Mesothelial cell of epicardium (in vitro differentiated cells): ENCODE measurements at regions not wholly inside any gene's neighbourhood (a gene's known extent, or its start where the extent isn't known, plus 50 kb on each side); places are given as distances from the start of the nearest gene placed in this dataset.
"Not testable (repeated sequence)": the region's sequence is repeated elsewhere in the genome, so short reads cannot be mapped to it uniquely, and the experiment has no call there.

Source experiments
- DNase-seq, 2 experiments: peaks; one replicate each; pipeline ENCODE4 v3.0.0; 2021; ENCODE audit warnings: low spot score in 2 of 2; ENCODE audit not compliant: unreplicated experiment in 2 of 2
- H3K27ac Mint-ChIP-seq: 2 replicates; pipeline ENCODE4 v1.8.0; 2021; ENCODE audit warnings: mixed read lengths
- H3K27me3 Mint-ChIP-seq: 2 replicates; pipeline ENCODE4 v1.8.0; 2021; ENCODE audit warnings: low read depth, mixed read lengths
- H3K36me3 Mint-ChIP-seq: 2 replicates; pipeline ENCODE4 v1.8.0; 2021; ENCODE audit warnings: mixed read lengths
- H3K4me1 Mint-ChIP-seq: 2 replicates; pipeline ENCODE4 v1.8.0; 2021; ENCODE audit warnings: mixed read lengths
- H3K4me3 Mint-ChIP-seq: 2 replicates; pipeline ENCODE4 v1.8.0; 2021; ENCODE audit warnings: mild to moderate bottlenecking, moderate library complexity, mixed read lengths
- H3K9me3 Mint-ChIP-seq: 2 replicates; pipeline ENCODE4 v1.8.0; 2021; ENCODE audit warnings: mixed read lengths
- TF ChIP-seq, protein P1 (sequence below): fragments of 200-600 bp; sonication (generic); IDR thresholded peaks from one replicate; pipeline ENCODE4 v1.5.0; 2021; ENCODE audit warnings: antibody characterized with exemption; ENCODE audit not compliant: unreplicated experiment

DNA sequence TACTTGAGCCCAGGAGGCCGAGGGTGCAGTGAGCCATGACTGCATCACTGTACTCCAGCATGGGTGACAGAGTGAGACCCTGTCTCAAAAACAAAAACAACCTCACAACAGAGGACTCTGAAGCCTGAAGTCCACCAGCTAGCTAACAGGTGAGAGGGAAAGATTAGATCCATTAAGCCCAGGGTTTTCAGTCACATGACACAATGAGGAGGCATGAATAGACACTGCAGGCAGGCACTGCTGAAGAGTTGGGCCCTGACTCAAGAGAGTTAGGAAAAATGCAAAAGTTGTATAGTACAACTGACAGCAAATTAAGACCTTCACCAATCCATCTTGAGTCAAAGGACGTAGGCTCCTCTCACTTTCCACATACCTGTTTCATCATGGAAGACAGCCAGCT, 64.9 kb downstream of the IARS1 start:
- peaks cover 55% of the 10 kb centered on the region for H3K36me3 Mint-ChIP-seq
- H3K4me1 Mint-ChIP-seq: no peaks in the 10 kb centered on the region
- DNase-seq: no peak
- H3K27ac Mint-ChIP-seq: no peak overlapping the region
- TF ChIP-seq, protein P1, sequence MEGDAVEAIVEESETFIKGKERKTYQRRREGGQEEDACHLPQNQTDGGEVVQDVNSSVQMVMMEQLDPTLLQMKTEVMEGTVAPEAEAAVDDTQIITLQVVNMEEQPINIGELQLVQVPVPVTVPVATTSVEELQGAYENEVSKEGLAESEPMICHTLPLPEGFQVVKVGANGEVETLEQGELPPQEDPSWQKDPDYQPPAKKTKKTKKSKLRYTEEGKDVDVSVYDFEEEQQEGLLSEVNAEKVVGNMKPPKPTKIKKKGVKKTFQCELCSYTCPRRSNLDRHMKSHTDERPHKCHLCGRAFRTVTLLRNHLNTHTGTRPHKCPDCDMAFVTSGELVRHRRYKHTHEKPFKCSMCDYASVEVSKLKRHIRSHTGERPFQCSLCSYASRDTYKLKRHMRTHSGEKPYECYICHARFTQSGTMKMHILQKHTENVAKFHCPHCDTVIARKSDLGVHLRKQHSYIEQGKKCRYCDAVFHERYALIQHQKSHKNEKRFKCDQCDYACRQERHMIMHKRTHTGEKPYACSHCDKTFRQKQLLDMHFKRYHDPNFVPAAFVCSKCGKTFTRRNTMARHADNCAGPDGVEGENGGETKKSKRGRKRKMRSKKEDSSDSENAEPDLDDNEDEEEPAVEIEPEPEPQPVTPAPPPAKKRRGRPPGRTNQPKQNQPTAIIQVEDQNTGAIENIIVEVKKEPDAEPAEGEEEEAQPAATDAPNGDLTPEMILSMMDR: no peak
- no peak overlapping the region for H3K4me3 Mint-ChIP-seq
- peaks cover 15% of the 10 kb centered on the region for H3K9me3 Mint-ChIP-seq
- no peaks in the 10 kb centered on the region for H3K27me3 Mint-ChIP-seq

DNA sequence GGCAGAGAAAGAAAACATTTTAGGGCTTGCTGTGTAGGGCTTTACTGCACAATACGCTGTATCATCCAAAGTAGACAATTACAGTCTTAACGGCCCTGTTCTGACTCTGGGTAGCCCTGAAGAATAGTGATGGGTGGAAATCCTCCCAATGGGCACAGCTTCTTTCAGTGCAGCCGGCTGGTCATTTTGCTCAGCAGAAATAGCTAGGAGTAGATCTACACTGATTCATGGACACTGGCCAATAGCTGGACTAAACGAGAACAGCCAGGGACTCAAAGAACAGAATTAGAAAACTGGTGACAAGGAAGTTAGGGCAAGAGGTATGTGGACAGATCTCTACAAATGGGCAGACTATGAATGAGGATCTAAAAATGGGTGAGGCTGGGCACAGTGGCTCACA, 69.3 kb downstream of the IARS1 start:
- H3K4me1 Mint-ChIP-seq: no peaks in the 10 kb centered on the region
- H3K9me3 Mint-ChIP-seq: peaks cover 20% of the 10 kb centered on the region
- no peak overlapping the region for H3K4me3 Mint-ChIP-seq
- no peak overlapping the region for H3K27ac Mint-ChIP-seq
- H3K36me3 Mint-ChIP-seq: peaks cover 52% of the 10 kb centered on the region
- TF ChIP-seq, protein P1: no peak
- no peak for DNase-seq
- no peaks in the 10 kb centered on the region for H3K27me3 Mint-ChIP-seq

DNA sequence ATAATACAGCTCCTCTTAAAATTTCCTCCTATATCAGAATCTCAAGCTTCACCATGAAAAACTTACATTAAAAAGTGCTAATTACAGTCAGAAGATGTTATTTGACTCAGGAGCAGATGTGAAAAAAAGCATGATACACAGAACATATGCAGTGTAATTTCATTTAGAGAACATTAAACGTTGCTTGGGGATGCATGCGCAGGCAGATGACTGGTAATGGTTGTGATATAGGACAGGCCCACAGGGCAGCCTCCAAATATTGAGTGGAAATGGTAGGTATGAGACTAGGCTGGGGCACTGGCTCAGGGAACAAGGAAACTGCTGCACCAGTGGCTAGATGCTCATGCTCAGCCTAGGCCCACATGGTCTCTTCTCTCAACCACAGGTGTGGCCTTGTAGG, 69.7 kb downstream of the IARS1 start:
- no peak overlapping the region for H3K27ac Mint-ChIP-seq
- H3K27me3 Mint-ChIP-seq: no peaks in the 10 kb centered on the region
- H3K4me3 Mint-ChIP-seq: no peak overlapping the region
- TF ChIP-seq, protein P1: no peak
- peaks cover 53% of the 10 kb centered on the region for H3K36me3 Mint-ChIP-seq
- H3K4me1 Mint-ChIP-seq: no peaks in the 10 kb centered on the region
- DNase-seq: no peak
- H3K9me3 Mint-ChIP-seq: peaks cover 18% of the 10 kb centered on the region

DNA sequence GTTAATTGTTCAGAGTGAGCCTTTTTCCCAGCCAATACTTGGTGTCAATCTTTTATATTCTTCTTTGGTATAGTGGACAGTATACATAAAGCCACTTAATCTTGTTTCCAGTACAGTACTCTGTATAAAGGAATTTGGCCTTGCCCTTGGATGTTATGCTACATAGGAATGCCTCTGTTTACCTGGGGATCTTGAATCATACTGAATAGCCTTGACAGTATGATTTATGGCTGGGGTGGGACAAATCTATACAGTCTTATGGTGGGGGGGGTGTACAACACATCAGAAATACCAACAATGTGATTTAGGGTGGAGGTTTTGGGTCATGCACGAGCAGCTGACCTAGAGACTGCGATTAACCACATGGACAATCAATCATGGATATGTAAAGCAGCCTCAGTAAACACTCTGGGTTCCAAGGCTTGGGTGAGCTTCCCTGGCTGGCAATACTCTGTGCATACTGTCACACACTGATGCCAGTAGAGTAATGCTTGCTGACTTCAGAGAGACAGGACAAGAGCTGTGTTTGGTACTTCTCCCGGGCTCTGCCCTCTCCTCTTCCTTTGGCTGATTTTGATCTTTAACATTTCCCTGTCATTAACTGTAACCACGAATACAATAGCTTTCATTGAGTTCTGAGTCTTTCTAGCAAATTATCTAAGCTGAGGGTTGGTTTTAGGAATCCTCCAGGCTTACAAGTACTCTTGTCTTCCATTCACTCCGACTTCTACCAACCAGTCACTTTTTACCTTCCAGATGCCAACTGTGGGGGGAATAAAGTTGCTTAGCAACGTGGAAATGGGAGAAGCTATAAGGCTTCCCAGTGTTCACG, 84.6 kb downstream of the IARS1 start:
- H3K9me3 Mint-ChIP-seq: no peaks in the 10 kb centered on the region

DNA sequence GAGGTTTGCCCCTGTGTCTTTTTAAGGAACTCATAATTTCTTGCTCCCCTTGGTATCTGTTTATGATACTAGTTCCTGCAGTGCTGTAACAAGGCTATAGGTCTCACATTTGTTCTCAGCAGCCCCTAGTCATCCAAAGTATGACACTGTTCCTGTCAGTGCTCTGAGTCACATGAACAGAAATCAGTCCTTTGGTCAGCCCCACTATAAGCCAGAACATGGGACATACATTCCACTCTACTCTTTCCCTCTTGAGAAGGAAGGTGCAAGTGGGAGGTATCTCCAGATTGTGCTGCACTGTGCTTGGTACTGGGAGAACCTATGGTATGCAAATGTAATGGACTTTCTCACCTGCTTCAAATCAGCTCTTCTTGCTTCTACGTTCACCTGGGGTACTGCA, 87.0 kb downstream of the IARS1 start:
- TF ChIP-seq, protein P1: no peak
- Mint-ChIP-seq H3K9me3 (no peaks in the 10 kb centered on the region), H3K4me1 (no peaks in the 10 kb centered on the region), H3K27ac (no peak overlapping the region), H3K36me3 (peaks cover 34% of the 10 kb centered on the region), H3K27me3 (no peaks in the 10 kb centered on the region), H3K4me3 (no peak overlapping the region)
- no peak for DNase-seq

More for the DNA sequence above, 84.6 kb downstream of the IARS1 start:
- H3K27me3 Mint-ChIP-seq: no peaks in the 10 kb centered on the region
- H3K4me3 Mint-ChIP-seq: no peak overlapping the region
- H3K4me1 Mint-ChIP-seq: no peaks in the 10 kb centered on the region
- no peak overlapping the region for H3K27ac Mint-ChIP-seq
- H3K36me3 Mint-ChIP-seq: peaks cover 53% of the 10 kb centered on the region
- no peak for DNase-seq
- TF ChIP-seq, protein P1: no peak

DNA sequence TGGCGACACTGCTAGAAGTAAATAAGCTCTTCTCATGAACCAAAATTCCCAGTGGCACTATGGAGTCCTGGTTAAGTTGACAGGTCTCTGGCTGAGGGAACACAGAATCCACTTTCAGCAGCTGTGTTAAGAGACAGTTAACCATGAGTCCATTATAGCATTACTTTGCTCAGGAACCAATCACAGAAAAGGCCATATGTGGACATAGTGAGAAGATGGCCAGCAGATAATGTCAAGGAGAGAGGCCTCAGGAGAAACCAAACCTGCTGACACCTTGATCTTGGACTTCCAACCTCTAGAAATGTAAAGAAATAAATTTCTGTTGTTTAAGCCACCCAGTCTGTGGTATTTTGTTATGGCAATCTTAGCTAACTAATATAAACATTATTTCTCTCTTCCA, 88.7 kb upstream of the SPTLC1 start:
- DNase-seq, H3K4me1 Mint-ChIP-seq, H3K4me3 Mint-ChIP-seq, H3K27me3 Mint-ChIP-seq, H3K27ac Mint-ChIP-seq, H3K9me3 Mint-ChIP-seq: not testable (repeated sequence)
- H3K36me3 Mint-ChIP-seq: peaks cover 15% of the 10 kb centered on the region

DNA sequence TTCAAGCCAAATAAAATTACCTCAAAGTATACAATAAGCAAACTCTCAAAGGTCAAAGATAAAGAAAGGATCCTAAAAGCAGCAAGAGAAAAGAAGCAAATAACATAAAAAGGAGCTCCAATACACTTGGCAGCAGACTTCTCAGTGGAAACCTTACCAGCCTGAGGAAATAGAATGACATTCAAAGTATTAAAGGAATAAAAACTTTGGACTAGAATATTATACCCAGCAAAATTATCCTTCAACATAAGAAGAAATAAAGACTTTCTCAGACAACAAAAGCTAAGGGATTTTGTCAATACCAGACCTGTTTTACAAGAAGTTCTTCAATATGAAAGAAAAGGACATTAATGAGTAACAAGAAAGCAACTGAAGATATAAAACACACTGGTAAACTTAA, 83.0 kb upstream of the SPTLC1 start:
- H3K27me3 Mint-ChIP-seq, H3K4me3 Mint-ChIP-seq, DNase-seq, H3K36me3 Mint-ChIP-seq, H3K4me1 Mint-ChIP-seq, H3K27ac Mint-ChIP-seq: not testable (repeated sequence)
- peaks cover 31% of the 10 kb centered on the region for H3K9me3 Mint-ChIP-seq
